Endodermal cell (in vitro differentiated cells): ENCODE measurements at regions not wholly inside any gene's neighbourhood (a gene's known extent, or its start where the extent isn't known, plus 50 kb on each side); places are given as distances from the start of the nearest gene placed in this dataset.

ENCODE experiments used
- DNase-seq: peaks from one replicate; pipeline ENCODE4 v3.0.0-alpha.2; 2017
- H3K27ac ChIP-seq: 2 replicates; pipeline ENCODE4 v1.5.1; 2013; ENCODE audit warnings: mild to moderate bottlenecking, low read depth, low read length, moderate library complexity
- H3K27me3 ChIP-seq: 2 replicates; pipeline ENCODE4 v1.6.1; 2013; ENCODE audit warnings: mild to moderate bottlenecking, low read length, moderate library complexity; ENCODE audit not compliant: insufficient read depth, control insufficient read depth, poor library complexity, severe bottlenecking
- H3K36me3 ChIP-seq: 2 replicates; pipeline ENCODE4 v1.7.0; 2013; ENCODE audit warnings: mild to moderate bottlenecking, low read length, moderate library complexity; ENCODE audit not compliant: control insufficient read depth, insufficient read depth
- H3K4me1 ChIP-seq: one replicate; pipeline ENCODE4 v1.7.0; 2013; ENCODE audit warnings: low read length; ENCODE audit not compliant: control insufficient read depth, insufficient read depth
- H3K4me3 ChIP-seq: 2 replicates; pipeline ENCODE4 v1.5.1; 2013; ENCODE audit warnings: mild to moderate bottlenecking, low read length, moderate library complexity
- H3K9ac ChIP-seq: 2 replicates; pipeline ENCODE4 v1.6.1; 2013; ENCODE audit warnings: mild to moderate bottlenecking, low read length, moderate library complexity; ENCODE audit not compliant: poor library complexity, severe bottlenecking; ENCODE audit errors: extremely low read depth
- H3K9me3 ChIP-seq: 2 replicates; pipeline ENCODE4 v1.6.1; 2013; ENCODE audit warnings: mild to moderate bottlenecking, low read length, moderate library complexity; ENCODE audit not compliant: control insufficient read depth
- H3K27ac Mint-ChIP-seq: 2 replicates; pipeline ENCODE4 v1.8.0; 2020; ENCODE audit warnings: mixed read lengths
- H3K27me3 Mint-ChIP-seq: 2 replicates; pipeline ENCODE4 v1.8.0; 2021; ENCODE audit warnings: mild to moderate bottlenecking, mixed read lengths; ENCODE audit not compliant: insufficient read depth
- H3K36me3 Mint-ChIP-seq: 2 replicates; pipeline ENCODE4 v1.8.0; 2020; ENCODE audit warnings: low read depth, mixed read lengths
- H3K4me1 Mint-ChIP-seq: 2 replicates; pipeline ENCODE4 v1.8.0; 2020; ENCODE audit warnings: mixed read lengths
- H3K4me3 Mint-ChIP-seq: 2 replicates; pipeline ENCODE4 v1.8.0; 2020; ENCODE audit warnings: mild to moderate bottlenecking, moderate library complexity, mixed read lengths
- H3K9me3 Mint-ChIP-seq: 2 replicates; pipeline ENCODE4 v1.8.0; 2020; ENCODE audit warnings: mild to moderate bottlenecking, mixed read lengths
- CTCF ChIP-seq: fragments of 200-600 bp; sonication (generic); conservative IDR thresholded peaks from 2 replicates; pipeline ENCODE4 v1.5.0; 2021; ENCODE audit warnings: antibody characterized with exemption, mild to moderate bottlenecking
- WGBS, 2 experiments: methylation state at CpG; one replicate each; pipeline versions ENCODE4 v1.1.5 to v1.1.7; 2013; ENCODE audit warnings: missing lambda C conversion rate in 2 of 2, mixed read lengths in 1 of 2; ENCODE audit not compliant: insufficient coverage in 1 of 2, insufficient read length in 1 of 2; 5-methylcytosine and 5-hydroxymethylcytosine counted together

DNA sequence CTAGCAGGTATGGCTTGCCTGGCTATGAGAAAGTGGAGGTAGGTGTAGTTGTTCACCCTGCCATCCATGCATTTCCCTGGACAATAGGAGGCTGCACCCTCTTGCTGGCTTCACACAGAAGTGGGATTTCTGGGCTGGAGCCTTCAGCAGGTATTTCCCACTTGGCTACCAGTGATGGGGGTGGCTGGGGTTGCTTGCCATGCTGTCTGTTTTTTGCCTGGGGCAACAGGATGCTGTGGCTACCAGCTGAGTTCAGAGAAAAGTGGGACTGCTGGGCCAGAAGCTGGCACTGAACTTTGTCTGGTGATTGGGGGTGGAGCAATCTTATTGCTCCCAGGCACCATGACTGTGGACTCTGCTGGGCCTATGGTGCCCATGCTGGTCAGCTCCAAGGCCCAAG is 299.6 kb downstream of the FAM170A start:
- no peak overlapping the region for H3K4me3 Mint-ChIP-seq
- Histone ChIP-seq H3K4me1 (no peaks in the 10 kb centered on the region), H3K27ac (no peak overlapping the region), H3K4me3 (no peak overlapping the region), H3K9me3 (no peaks in the 10 kb centered on the region), H3K36me3 (no peaks in the 10 kb centered on the region), H3K27me3 (no peaks in the 10 kb centered on the region), H3K9ac (no peak overlapping the region)
- DNase-seq, result no peak
- no peaks in the 10 kb centered on the region for H3K9me3 Mint-ChIP-seq
- H3K27ac Mint-ChIP-seq, result no peak overlapping the region
- no peaks in the 10 kb centered on the region for H3K27me3 Mint-ChIP-seq
- no peak for TF ChIP-seq CTCF
- no peaks in the 10 kb centered on the region for H3K4me1 Mint-ChIP-seq
- no peaks in the 10 kb centered on the region for H3K36me3 Mint-ChIP-seq

DNA sequence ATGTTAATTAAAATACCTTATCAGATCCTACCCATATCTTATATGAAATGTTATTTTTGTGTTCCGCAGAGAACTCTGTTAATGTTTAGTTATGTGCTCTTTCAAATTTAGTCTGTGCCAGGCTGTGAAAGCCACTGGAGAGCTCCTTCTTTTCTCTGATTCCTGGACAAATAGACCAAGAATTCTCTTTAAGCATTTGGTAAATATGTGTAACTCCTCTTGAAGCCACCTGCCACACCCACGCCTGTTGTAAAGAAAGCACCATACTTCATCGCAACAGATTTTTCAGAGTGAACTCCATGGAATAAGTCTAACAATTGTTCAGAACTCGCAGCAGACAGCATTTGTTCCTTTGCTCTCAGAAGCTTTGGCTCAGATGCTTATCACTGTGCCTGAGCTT is 301.1 kb downstream of the FAM170A start:
- no peak overlapping the region for H3K9ac ChIP-seq
- no peaks in the 10 kb centered on the region for H3K27me3 ChIP-seq
- Mint-ChIP-seq H3K4me3 (no peak overlapping the region), H3K36me3 (no peaks in the 10 kb centered on the region), H3K27me3 (no peaks in the 10 kb centered on the region), H3K27ac (no peak overlapping the region), H3K9me3 (no peaks in the 10 kb centered on the region), H3K4me1 (no peaks in the 10 kb centered on the region)
- H3K9me3 ChIP-seq, result no peaks in the 10 kb centered on the region
- 89 to 94% methylated on average over 3 to 4 of the region's 4 CpGs for WGBS, 2 experiments
- DNase-seq, result no peak
- no peaks in the 10 kb centered on the region for H3K4me1 ChIP-seq
- no peak for TF ChIP-seq CTCF
- H3K4me3 ChIP-seq, result no peak overlapping the region
- H3K27ac ChIP-seq, result no peak overlapping the region
- no peaks in the 10 kb centered on the region for H3K36me3 ChIP-seq

DNA sequence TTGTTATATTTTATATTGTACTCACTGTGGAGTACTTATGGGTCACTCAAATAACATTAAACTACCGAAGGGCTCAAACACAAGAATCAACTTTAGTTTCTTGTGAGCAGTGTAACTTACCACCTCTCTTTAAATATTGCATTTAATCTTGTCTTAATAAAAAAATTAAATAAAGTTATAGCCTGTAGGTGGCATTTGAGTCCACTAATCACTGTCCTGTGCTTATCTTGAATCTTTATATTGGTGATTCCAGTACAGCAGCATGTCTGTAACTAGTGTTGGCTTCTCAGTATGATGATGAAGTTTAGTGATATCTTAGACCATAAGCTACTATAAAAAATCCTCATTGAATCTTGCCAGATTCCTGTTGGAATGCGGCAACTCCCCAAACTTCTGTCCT is 313.8 kb downstream of the FAM170A start:
- Histone ChIP-seq H3K9me3 (no peaks in the 10 kb centered on the region), H3K4me1 (no peaks in the 10 kb centered on the region), H3K4me3 (no peak overlapping the region), H3K36me3 (no peaks in the 10 kb centered on the region), H3K27me3 (no peaks in the 10 kb centered on the region), H3K27ac (no peak overlapping the region), H3K9ac (no peak overlapping the region)
- 100% methylated on average over 1 to 2 of the region's 2 CpGs for WGBS, 2 experiments
- Mint-ChIP-seq H3K4me3 (no peak overlapping the region), H3K9me3 (peaks cover 5% of the 10 kb centered on the region), H3K27me3 (no peaks in the 10 kb centered on the region), H3K27ac (no peak overlapping the region), H3K36me3 (no peaks in the 10 kb centered on the region), H3K4me1 (no peaks in the 10 kb centered on the region)
- no peak for TF ChIP-seq CTCF
- DNase-seq, result no peak
